ENCODE measurements at regions not wholly inside any gene's neighbourhood (a gene's known extent, or its start where the extent isn't known, plus 50 kb on each side); places are given as distances from the start of the nearest gene placed in this dataset.
"Not testable (repeated sequence)": the region's sequence is repeated elsewhere in the genome, so short reads cannot be mapped to it uniquely, and the experiment has no call there.

GRCh38 chr7:69109879-69110278 lies 488.4 kb upstream of the AUTS2 start:
- DNase-seq = no peak
- intact Hi-C loops (cut with DNase I) = no loop called here
- Histone ChIP-seq H3K27me3 (no peaks in the 10 kb centered on the region), H3K27ac (no peak overlapping the region), H3K4me3 (no peak overlapping the region), H3K9me3 (peaks cover 0 to 6% (median 0%) of the 10 kb centered on the region in 4 donors), H3K36me3 (no peaks in the 10 kb centered on the region), H3K4me1 (no peaks in the 10 kb centered on the region)
- 83 to 88% methylated on average over 7 of the region's 7 CpGs for WGBS, 2 donors
- TF ChIP-seq POLR2AphosphoS5 (IDR thresholded peaks at IDR 0.05) (no peak), POLR2A (IDR thresholded peaks at IDR 0.05) (no peak), CTCF (IDR thresholded peaks at IDR 0.05) (no peak), EP300 (IDR thresholded peaks at IDR 0.05) (no peak)

- Histone ChIP-seq H3K9me3 (peaks cover 0 to 6% (median 0%) of the 10 kb centered on the region in 4 donors), H3K27me3 (no peaks in the 10 kb centered on the region), H3K27ac (no peak overlapping the region), H3K36me3 (no peaks in the 10 kb centered on the region), H3K4me3 (no peak overlapping the region), H3K4me1 (no peaks in the 10 kb centered on the region)
- DNase-seq = no peak
- WGBS, 2 donors = 82% methylated on average over 10 of the region's 10 CpGs
- intact Hi-C loops (cut with DNase I) = no loop called here
- TF ChIP-seq EP300 (IDR thresholded peaks at IDR 0.05) = no peak
- TF ChIP-seq POLR2AphosphoS5 (IDR thresholded peaks at IDR 0.05) = no peak
- TF ChIP-seq POLR2A (IDR thresholded peaks at IDR 0.05) = no peak
- no peak for TF ChIP-seq CTCF (IDR thresholded peaks at IDR 0.05)
Measured at GRCh38 chr7:69110450-69111050, 487.7 kb upstream of the AUTS2 start.

GRCh38 chr7:69114374-69114773 lies 483.9 kb upstream of the AUTS2 start:
- no peaks in the 10 kb centered on the region for H3K4me1 ChIP-seq
- no peak for TF ChIP-seq POLR2A (IDR thresholded peaks at IDR 0.05)
- no peak for TF ChIP-seq POLR2AphosphoS5 (IDR thresholded peaks at IDR 0.05)
- no peak for TF ChIP-seq EP300 (IDR thresholded peaks at IDR 0.05)
- TF ChIP-seq CTCF (IDR thresholded peaks at IDR 0.05) = no peak
- intact Hi-C loops (cut with DNase I) = no loop called here
- no peak for DNase-seq
- H3K27me3 ChIP-seq = no peaks in the 10 kb centered on the region
- 56 to 69% methylated on average over 2 of the region's 2 CpGs for WGBS, 2 donors
- H3K27ac ChIP-seq = no peak overlapping the region
- H3K36me3 ChIP-seq = no peaks in the 10 kb centered on the region
- no peak overlapping the region for H3K4me3 ChIP-seq
- peaks cover 0 to 3% (median 0%) of the 10 kb centered on the region in 4 donors for H3K9me3 ChIP-seq

- Histone ChIP-seq H3K27me3 (no peaks in the 10 kb centered on the region), H3K4me1 (no peaks in the 10 kb centered on the region), H3K4me3 (no peak overlapping the region), H3K27ac (no peak overlapping the region), H3K36me3 (no peaks in the 10 kb centered on the region), H3K9me3 (no peaks in the 10 kb centered on the region)
- intact Hi-C loops (cut with DNase I) = no loop called here
- no peak for DNase-seq
- WGBS, 2 donors = 58 to 64% methylated on average over 3 of the region's 3 CpGs
- TF ChIP-seq EP300 (IDR thresholded peaks at IDR 0.05) = no peak
- no peak for TF ChIP-seq POLR2A (IDR thresholded peaks at IDR 0.05)
- TF ChIP-seq POLR2AphosphoS5 (IDR thresholded peaks at IDR 0.05) = no peak
- TF ChIP-seq CTCF (IDR thresholded peaks at IDR 0.05) = no peak
Measured at GRCh38 chr7:69115788-69116187, 482.5 kb upstream of the AUTS2 start.

- DNase-seq; H3K4me3 ChIP-seq; H3K4me1 ChIP-seq; H3K9me3 ChIP-seq; intact Hi-C loops (cut with DNase I); H3K27me3 ChIP-seq; H3K27ac ChIP-seq; H3K36me3 ChIP-seq: not testable (repeated sequence)
- 88 to 90% methylated on average over 4 of the region's 4 CpGs for WGBS, 2 donors
Measured at GRCh38 chr7:69116196-69116595, 482.1 kb upstream of the AUTS2 start.
